LNCaP clone FGC (cell line): ENCODE measurements at regions not wholly inside any gene's neighbourhood (a gene's known extent, or its start where the extent isn't known, plus 50 kb on each side); places are given as distances from the start of the nearest gene placed in this dataset.

ENCODE experiments used
- DNase-seq: peaks from one replicate; pipeline ENCODE4 v3.0.0-alpha.2; 2011; ENCODE audit warnings: low read depth
- H3K4me3 ChIP-seq: 2 replicates; pipeline ENCODE4 v1.5.1; 2011; ENCODE audit warnings: mild to moderate bottlenecking, low read depth, low read length, control low read depth
- CTCF ChIP-seq: IDR thresholded peaks from 2 replicates; pipeline ENCODE4 v1.5.1; 2012; ENCODE audit warnings: mild to moderate bottlenecking; ENCODE audit not compliant: control insufficient read depth, insufficient read depth; ENCODE audit errors: extremely low read depth

GRCh38 chr11:70725278-70725677, 326.9 kb downstream of the CTTN start:
- H3K4me3 ChIP-seq, result no peak overlapping the region
- TF ChIP-seq CTCF, result no peak
- no peak for DNase-seq

- no peak overlapping the region for H3K4me3 ChIP-seq
- DNase-seq, result no peak
- no peak for TF ChIP-seq CTCF
Observed at GRCh38 chr11:70725739-70726138, 327.4 kb downstream of the CTTN start.

GRCh38 chr11:70727021-70727420, 328.7 kb downstream of the CTTN start:
- DNase-seq, result no peak
- no peak for TF ChIP-seq CTCF
- no peak overlapping the region for H3K4me3 ChIP-seq

- no peak for TF ChIP-seq CTCF
- H3K4me3 ChIP-seq, result no peak overlapping the region
- no peak for DNase-seq
Observed at GRCh38 chr11:70727899-70728620, 329.7 kb downstream of the CTTN start.

- no peak overlapping the region for H3K4me3 ChIP-seq
- DNase-seq, result no peak
- TF ChIP-seq CTCF, result no peak
Observed at GRCh38 chr11:70729949-70730348, 331.6 kb downstream of the CTTN start.

GRCh38 chr11:70730411-70730810, 332.1 kb downstream of the CTTN start:
- DNase-seq, result no peak
- no peak for TF ChIP-seq CTCF

More at GRCh38 chr11:70730411-70730810, 332.1 kb downstream of the CTTN start:
- no peak overlapping the region for H3K4me3 ChIP-seq
